ENCODE measurements at regions not wholly inside any gene's neighbourhood (a gene's known extent, or its start where the extent isn't known, plus 50 kb on each side); places are given as distances from the start of the nearest gene placed in this dataset.
"Not testable (repeated sequence)": the region's sequence is repeated elsewhere in the genome, so short reads cannot be mapped to it uniquely, and the experiment has no call there.

GRCh38 chr9:136601250-136601973 lies 55.6 kb upstream of the NOTCH1 start:
- DNase-seq, H3K9me3 Mint-ChIP-seq, ATAC-seq, H3K4me3 Mint-ChIP-seq: not testable (repeated sequence)
- Mint-ChIP-seq H3K4me1 (peaks cover 14% of the 10 kb centered on the region), H3K27me3 (peaks cover 67% of the 10 kb centered on the region), H3K27ac (peak overlapping the region; percentile 36 to 78)

- peaks cover 0 to 9% of the 10 kb centered on the region in 2 donors for H3K9me3 Mint-ChIP-seq
These were observed 54.2 kb upstream of the NOTCH1 start for GRCh38 chr9:136599811-136600660.

GRCh38 chr9:136599074-136599531 lies 53.3 kb upstream of the NOTCH1 start:
- no peak for DNase-seq
- peaks cover 14% of the 10 kb centered on the region for H3K4me1 Mint-ChIP-seq
- ATAC-seq: peak; percentile 21
- peaks cover 52% of the 10 kb centered on the region for H3K27me3 Mint-ChIP-seq
- H3K4me3 Mint-ChIP-seq: no peak overlapping the region
- peaks cover 0 to 9% of the 10 kb centered on the region in 2 donors for H3K9me3 Mint-ChIP-seq
- H3K27ac Mint-ChIP-seq: no peak overlapping the region

More at GRCh38 chr9:136599811-136600660, 54.2 kb upstream of the NOTCH1 start:
- DNase-seq (no peak), ATAC-seq (peak; percentile 8)
- Mint-ChIP-seq H3K4me1 (peaks cover 14% of the 10 kb centered on the region), H3K27ac (no peak overlapping the region), H3K4me3 (no peak overlapping the region), H3K27me3 (peaks cover 57% of the 10 kb centered on the region)

- not testable (repeated sequence) for ATAC-seq, H3K4me3 Mint-ChIP-seq, H3K27ac Mint-ChIP-seq, H3K9me3 Mint-ChIP-seq, DNase-seq
- peaks cover 14% of the 10 kb centered on the region for H3K4me1 Mint-ChIP-seq
- peaks cover 46% of the 10 kb centered on the region for H3K27me3 Mint-ChIP-seq
These were observed 52.7 kb upstream of the NOTCH1 start for GRCh38 chr9:136598390-136599073.

GRCh38 chr9:136597965-136598364 lies 52.1 kb upstream of the NOTCH1 start:
- peaks cover 14% of the 10 kb centered on the region for H3K4me1 Mint-ChIP-seq
- H3K27me3 Mint-ChIP-seq: peaks cover 40% of the 10 kb centered on the region
- H3K4me3 Mint-ChIP-seq: no peak overlapping the region
- H3K9me3 Mint-ChIP-seq: peaks cover 0 to 9% of the 10 kb centered on the region in 2 donors
- no peak for DNase-seq
- no peak overlapping the region for H3K27ac Mint-ChIP-seq
- no peak for ATAC-seq

- no peak overlapping the region for H3K4me3 Mint-ChIP-seq
- H3K9me3 Mint-ChIP-seq: peaks cover 0 to 9% of the 10 kb centered on the region in 2 donors
- H3K27me3 Mint-ChIP-seq: peaks cover 34% of the 10 kb centered on the region
These were observed 51.5 kb upstream of the NOTCH1 start for GRCh38 chr9:136597141-136597885.

GRCh38 chr9:136596630-136597031 lies 50.8 kb upstream of the NOTCH1 start:
- H3K9me3 Mint-ChIP-seq: peaks cover 0 to 9% of the 10 kb centered on the region in 2 donors
- peaks cover 9% of the 10 kb centered on the region for H3K4me1 Mint-ChIP-seq
- no peak overlapping the region for H3K27ac Mint-ChIP-seq
- peaks cover 27% of the 10 kb centered on the region for H3K27me3 Mint-ChIP-seq
- ATAC-seq: no peak
- no peak for DNase-seq
- H3K4me3 Mint-ChIP-seq: no peak overlapping the region

More at GRCh38 chr9:136597141-136597885, 51.5 kb upstream of the NOTCH1 start:
- Mint-ChIP-seq H3K4me1 (peaks cover 14% of the 10 kb centered on the region), H3K27ac (no peak overlapping the region)
- no peak for ATAC-seq
- DNase-seq: no peak

GRCh38 chr9:136596217-136596616 lies 50.4 kb upstream of the NOTCH1 start:
- no peak overlapping the region for H3K27ac Mint-ChIP-seq
- H3K27me3 Mint-ChIP-seq: peaks cover 24% of the 10 kb centered on the region
- ATAC-seq: no peak

GRCh38 chr9:136595245-136596153 lies 49.7 kb upstream of the NOTCH1 start:
- no peak for ATAC-seq

More at GRCh38 chr9:136596217-136596616, 50.4 kb upstream of the NOTCH1 start:
- Mint-ChIP-seq H3K9me3 (peaks cover 0 to 9% of the 10 kb centered on the region in 2 donors), H3K4me3 (no peak overlapping the region), H3K4me1 (peaks cover 8% of the 10 kb centered on the region)
- DNase-seq: no peak

More at GRCh38 chr9:136595245-136596153, 49.7 kb upstream of the NOTCH1 start:
- peaks cover 17% of the 10 kb centered on the region for H3K27me3 Mint-ChIP-seq
- no peak overlapping the region for H3K4me3 Mint-ChIP-seq
- H3K4me1 Mint-ChIP-seq: peaks cover 6% of the 10 kb centered on the region
- no peak for DNase-seq
- H3K27ac Mint-ChIP-seq: no peak overlapping the region
- peaks cover 0 to 2% of the 10 kb centered on the region in 2 donors for H3K9me3 Mint-ChIP-seq
